Nephron (organoid): ENCODE measurements at regions not wholly inside any gene's neighbourhood (a gene's known extent, or its start where the extent isn't known, plus 50 kb on each side); places are given as distances from the start of the nearest gene placed in this dataset.
A peak's percentile ranks its signal among the peaks of the same experiment; 100 is the strongest.

Experiments used
- H3K27ac Mint-ChIP-seq, 3 experiments: 2 replicates each; pipeline ENCODE4 v1.8.0; 2020; ENCODE audit warnings: mixed read lengths in 3 of 3, mild to moderate bottlenecking in 2 of 3, moderate library complexity in 1 of 3
- H3K27me3 Mint-ChIP-seq: 2 replicates; pipeline ENCODE4 v1.8.0; 2021; ENCODE audit warnings: low read depth, mild to moderate bottlenecking, moderate library complexity, mixed read lengths
- H3K36me3 Mint-ChIP-seq: 2 replicates; pipeline ENCODE4 v1.8.0; 2020; ENCODE audit warnings: low read depth, mixed read lengths
- H3K4me1 Mint-ChIP-seq: 2 replicates; pipeline ENCODE4 v1.8.0; 2020; ENCODE audit warnings: mixed read lengths
- H3K4me3 Mint-ChIP-seq, 3 experiments: 2 replicates each; pipeline ENCODE4 v1.8.0; 2020; ENCODE audit warnings: mild to moderate bottlenecking in 3 of 3, mixed read lengths in 3 of 3, moderate library complexity in 2 of 3
- H3K9me3 Mint-ChIP-seq: 2 replicates; pipeline ENCODE4 v1.8.0; 2020; ENCODE audit warnings: mixed read lengths
- TF ChIP-seq, protein P1 (sequence below), 3 experiments: fragments of 200-600 bp; sonication (generic); IDR thresholded peaks; one replicate each; pipeline ENCODE4 v1.5.0; 2021; ENCODE audit warnings: antibody characterized with exemption in 3 of 3; ENCODE audit not compliant: unreplicated experiment in 3 of 3

DNA sequence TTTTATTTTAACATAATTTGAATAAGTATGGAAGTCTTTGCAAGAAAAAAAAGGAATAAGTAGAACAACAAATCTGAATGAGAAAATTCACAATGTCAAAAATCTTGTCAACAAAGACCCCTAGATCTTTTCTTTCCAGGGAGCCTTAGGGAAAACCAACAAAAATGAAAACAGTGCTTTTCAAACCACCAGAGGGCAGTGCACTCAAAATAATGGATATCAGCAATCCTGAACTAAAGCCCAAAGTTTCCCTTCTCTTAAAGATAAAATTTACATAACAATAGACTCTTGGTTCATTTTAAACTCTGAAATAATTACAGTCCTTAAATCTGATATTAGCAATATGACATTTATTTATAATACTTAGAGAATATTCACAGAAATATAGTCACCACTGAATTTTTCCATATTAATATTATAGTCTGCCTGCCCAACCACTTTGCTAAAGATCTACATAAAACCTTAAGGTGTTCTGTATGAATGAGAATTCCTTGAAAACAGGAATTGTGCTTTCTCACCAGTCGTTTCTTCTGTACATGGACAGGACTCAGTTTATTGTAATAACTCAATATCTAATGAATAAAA lies 105.3 kb upstream of the BMP5 start:
- H3K27me3 Mint-ChIP-seq = no peaks in the 10 kb centered on the region

DNA sequence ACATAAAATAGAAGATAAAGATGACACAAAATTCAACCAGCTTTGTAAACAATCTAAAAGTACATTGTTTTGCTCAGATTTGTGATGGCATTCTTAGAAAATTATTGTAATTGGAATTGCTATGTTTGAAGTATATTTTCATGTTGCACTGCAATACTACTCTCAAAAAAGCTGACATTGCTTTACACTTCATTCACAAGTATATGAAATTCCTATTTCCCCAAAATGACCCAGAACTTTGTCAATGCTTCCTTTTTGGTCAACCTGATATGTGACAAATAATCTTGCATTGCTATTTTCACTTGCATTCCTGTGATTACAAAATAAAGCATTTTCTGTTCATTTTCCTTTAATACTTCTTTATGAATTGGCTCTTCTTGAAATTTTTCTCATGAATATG lies 104.1 kb upstream of the BMP5 start:
- TF ChIP-seq, protein P1, sequence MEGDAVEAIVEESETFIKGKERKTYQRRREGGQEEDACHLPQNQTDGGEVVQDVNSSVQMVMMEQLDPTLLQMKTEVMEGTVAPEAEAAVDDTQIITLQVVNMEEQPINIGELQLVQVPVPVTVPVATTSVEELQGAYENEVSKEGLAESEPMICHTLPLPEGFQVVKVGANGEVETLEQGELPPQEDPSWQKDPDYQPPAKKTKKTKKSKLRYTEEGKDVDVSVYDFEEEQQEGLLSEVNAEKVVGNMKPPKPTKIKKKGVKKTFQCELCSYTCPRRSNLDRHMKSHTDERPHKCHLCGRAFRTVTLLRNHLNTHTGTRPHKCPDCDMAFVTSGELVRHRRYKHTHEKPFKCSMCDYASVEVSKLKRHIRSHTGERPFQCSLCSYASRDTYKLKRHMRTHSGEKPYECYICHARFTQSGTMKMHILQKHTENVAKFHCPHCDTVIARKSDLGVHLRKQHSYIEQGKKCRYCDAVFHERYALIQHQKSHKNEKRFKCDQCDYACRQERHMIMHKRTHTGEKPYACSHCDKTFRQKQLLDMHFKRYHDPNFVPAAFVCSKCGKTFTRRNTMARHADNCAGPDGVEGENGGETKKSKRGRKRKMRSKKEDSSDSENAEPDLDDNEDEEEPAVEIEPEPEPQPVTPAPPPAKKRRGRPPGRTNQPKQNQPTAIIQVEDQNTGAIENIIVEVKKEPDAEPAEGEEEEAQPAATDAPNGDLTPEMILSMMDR (IDR thresholded peaks at IDR 0.05; ENCODE audit: unreplicated experiment in 3 of 3) = no peak
- no peak overlapping the region for H3K4me3 Mint-ChIP-seq
- H3K4me1 Mint-ChIP-seq = peaks cover 6% of the 10 kb centered on the region
- no peak overlapping the region for H3K27ac Mint-ChIP-seq
- no peaks in the 10 kb centered on the region for H3K36me3 Mint-ChIP-seq
- H3K27me3 Mint-ChIP-seq = no peaks in the 10 kb centered on the region
- peaks cover 9% of the 10 kb centered on the region for H3K9me3 Mint-ChIP-seq

More for the DNA sequence above, 105.3 kb upstream of the BMP5 start:
- Mint-ChIP-seq H3K36me3 (no peaks in the 10 kb centered on the region), H3K27ac (no peak overlapping the region), H3K4me3 (no peak overlapping the region), H3K4me1 (peaks cover 6% of the 10 kb centered on the region), H3K9me3 (peaks cover 13% of the 10 kb centered on the region)
- TF ChIP-seq, protein P1 (IDR thresholded peaks at IDR 0.05; ENCODE audit: unreplicated experiment in 3 of 3) = peak; percentile 79 to 89 (median 86)

DNA sequence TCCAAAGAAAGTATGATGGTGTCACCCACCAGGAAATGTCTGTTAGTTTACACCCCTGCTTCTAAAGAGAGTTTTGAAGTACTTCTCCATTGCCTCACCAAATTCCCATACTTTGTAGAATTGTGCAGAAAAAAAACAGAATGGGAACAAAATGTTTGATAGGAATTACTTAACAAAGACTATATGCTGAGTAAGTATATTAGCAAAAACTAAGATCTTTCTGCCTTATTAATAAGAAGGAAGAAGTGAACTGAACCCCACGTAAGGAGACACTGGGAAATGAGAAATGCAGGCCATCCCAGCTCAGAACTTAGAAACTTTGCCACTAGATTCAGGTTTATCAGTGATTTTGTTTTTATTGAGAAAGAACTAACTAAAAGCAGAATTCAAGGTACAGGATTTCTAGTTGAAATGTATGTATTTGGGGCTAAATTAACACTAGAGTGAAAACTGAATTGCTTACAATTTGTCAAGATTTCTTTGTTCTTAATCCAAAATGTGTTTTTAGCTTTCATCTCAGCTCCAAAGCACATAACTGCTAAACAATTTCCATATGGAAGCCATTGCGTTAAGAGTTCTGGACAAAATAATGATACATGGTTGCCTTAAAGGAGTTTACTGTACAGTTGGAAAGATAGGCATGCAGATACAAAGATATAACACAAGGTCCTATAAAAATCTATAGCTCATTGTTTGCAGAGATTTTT lies 102.7 kb upstream of the BMP5 start:
- Mint-ChIP-seq H3K9me3 (no peaks in the 10 kb centered on the region), H3K27ac (peak overlapping the region in 2 of 3 experiments; percentile 59 to 85), H3K4me3 (no peak overlapping the region), H3K36me3 (no peaks in the 10 kb centered on the region), H3K4me1 (peaks cover 6% of the 10 kb centered on the region), H3K27me3 (no peaks in the 10 kb centered on the region)
- TF ChIP-seq, protein P1 (IDR thresholded peaks at IDR 0.05; ENCODE audit: unreplicated experiment in 3 of 3) = no peak

DNA sequence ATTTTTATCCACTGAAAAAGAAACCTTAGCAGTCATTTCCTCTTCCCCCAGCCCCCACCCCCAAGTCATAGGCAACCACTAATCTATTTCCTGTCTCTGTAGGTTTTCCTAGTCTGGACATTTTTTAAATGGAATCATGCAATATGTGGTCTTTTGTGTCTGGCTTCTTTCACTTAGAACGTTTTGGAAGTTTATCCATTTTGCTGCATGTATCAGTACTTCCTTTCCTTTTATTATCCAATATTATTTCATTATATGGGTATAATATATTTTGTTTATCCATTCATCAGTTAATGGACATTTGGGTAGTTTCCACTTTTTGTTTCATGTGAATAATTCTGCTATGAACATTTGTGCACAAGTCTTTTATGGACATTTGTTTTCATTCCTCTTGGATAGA lies 99.3 kb upstream of the BMP5 start:
- Mint-ChIP-seq H3K36me3 (no peaks in the 10 kb centered on the region), H3K27me3 (no peaks in the 10 kb centered on the region), H3K4me3 (no peak overlapping the region), H3K9me3 (peaks cover 5% of the 10 kb centered on the region), H3K4me1 (peaks cover 13% of the 10 kb centered on the region), H3K27ac (no peak overlapping the region)
- TF ChIP-seq, protein P1 (IDR thresholded peaks at IDR 0.05; ENCODE audit: unreplicated experiment in 3 of 3) = no peak

DNA sequence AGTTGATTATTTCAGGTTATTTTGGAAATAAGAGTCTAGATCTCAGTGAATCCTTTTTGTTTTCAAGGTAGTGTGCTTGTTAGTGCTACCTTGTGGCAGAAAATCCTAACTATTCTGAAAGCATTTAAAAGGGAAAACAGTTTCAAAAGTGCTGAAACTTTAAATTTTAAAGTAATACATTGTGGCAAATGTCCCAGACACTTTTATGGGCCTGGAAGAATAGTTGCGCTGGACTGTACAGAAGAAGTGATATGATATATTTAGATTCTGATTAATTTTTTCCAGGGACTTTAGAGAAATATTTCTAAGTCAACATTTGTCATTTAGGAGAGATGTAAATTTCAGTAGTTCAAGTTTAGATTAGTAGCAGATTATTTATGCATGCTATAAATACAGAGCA lies 96.7 kb upstream of the BMP5 start:
- peaks cover 5% of the 10 kb centered on the region for H3K9me3 Mint-ChIP-seq
- no peaks in the 10 kb centered on the region for H3K36me3 Mint-ChIP-seq
- no peaks in the 10 kb centered on the region for H3K27me3 Mint-ChIP-seq
- peaks cover 15% of the 10 kb centered on the region for H3K4me1 Mint-ChIP-seq
- TF ChIP-seq, protein P1 (IDR thresholded peaks at IDR 0.05; ENCODE audit: unreplicated experiment in 3 of 3) = no peak
- H3K4me3 Mint-ChIP-seq = no peak overlapping the region
- H3K27ac Mint-ChIP-seq = peak overlapping the region in 2 of 3 experiments; percentile 56 to 59

DNA sequence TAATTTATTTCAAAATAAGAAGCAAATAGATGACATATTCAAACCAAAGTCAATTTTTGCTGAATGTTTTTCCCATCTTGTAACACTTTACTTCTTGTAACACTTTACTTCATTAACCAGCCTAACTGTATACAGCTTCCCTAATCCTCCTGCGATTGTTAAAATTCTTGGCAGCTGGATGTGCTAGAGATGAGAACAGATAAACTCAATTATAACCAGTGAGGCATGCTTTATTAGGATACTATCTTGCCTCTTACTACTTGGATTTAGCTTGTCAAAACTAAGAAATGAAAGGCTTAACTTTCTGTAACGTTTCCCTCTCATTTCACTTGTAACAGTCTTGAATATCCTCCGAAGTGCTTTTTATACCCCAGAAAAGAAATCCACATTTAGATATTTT lies 94.1 kb upstream of the BMP5 start:
- Mint-ChIP-seq H3K27ac (peak overlapping the region in 1 of 3 experiments; percentile 16), H3K27me3 (no peaks in the 10 kb centered on the region), H3K4me1 (peaks cover 15% of the 10 kb centered on the region), H3K4me3 (no peak overlapping the region), H3K36me3 (no peaks in the 10 kb centered on the region), H3K9me3 (peaks cover 5% of the 10 kb centered on the region)
- TF ChIP-seq, protein P1 (IDR thresholded peaks at IDR 0.05; ENCODE audit: unreplicated experiment in 3 of 3) = no peak
